GM12878 (cell line): ENCODE measurements at regions not wholly inside any gene's neighbourhood (a gene's known extent, or its start where the extent isn't known, plus 50 kb on each side); places are given as distances from the start of the nearest gene placed in this dataset.

Experiments used
- CUX1 ChIP-seq: IDR thresholded peaks from 2 replicates; pipeline ENCODE4 v1.6.1; 2012; ENCODE audit warnings: improper control_type of control experiment, low read depth, low read length; ENCODE audit not compliant: insufficient replicate concordance
- GABPA ChIP-seq: IDR thresholded peaks from 2 replicates; pipeline ENCODE4 v1.6.1; 2014; ENCODE audit warnings: antibody characterized with exemption, low read depth, mild to moderate bottlenecking, inconsistent platforms
- IRF3 ChIP-seq: fragments of 450-650 bp; IDR thresholded peaks from 2 replicates; pipeline ENCODE4 v1.6.1; 2014; ENCODE audit warnings: mild to moderate bottlenecking
- MEF2B ChIP-seq: fragments of 450-650 bp; IDR thresholded peaks from 2 replicates; pipeline ENCODE4 v1.6.1; 2018; ENCODE audit warnings: mild to moderate bottlenecking, moderate library complexity; ENCODE audit not compliant: partially characterized antibody, poor library complexity, severe bottlenecking
- PRDM15 ChIP-seq: fragments of 450-650 bp; formaldehyde crosslinking; IDR thresholded peaks from 2 replicates; pipeline ENCODE4 v1.4.0; 2020; ENCODE audit warnings: mild to moderate bottlenecking, moderate library complexity
- RAD51 ChIP-seq: fragments of 450-650 bp; IDR thresholded peaks from 2 replicates; pipeline ENCODE4 v1.6.1; 2016; ENCODE audit warnings: moderate library complexity, mild to moderate bottlenecking, inconsistent platforms
- RBBP5 ChIP-seq: fragments of 200-600 bp; sonication (generic); conservative IDR thresholded peaks from 2 replicates; pipeline ENCODE4 v1.6.1; 2016
- STAT1 ChIP-seq: fragments of 450-650 bp; conservative IDR thresholded peaks from 2 replicates; pipeline ENCODE4 v1.6.1; 2014; ENCODE audit warnings: antibody characterized with exemption, mild to moderate bottlenecking
- ZNF384 ChIP-seq: IDR thresholded peaks from 2 replicates; pipeline ENCODE4 v1.6.1; 2012; ENCODE audit warnings: low read depth, mild to moderate bottlenecking, low read length, improper control_type of control experiment, borderline replicate concordance
- TF ChIP-seq, protein P1 (sequence below): fragments of 450-650 bp; IDR thresholded peaks from 2 replicates; pipeline ENCODE4 v1.6.1; 2017; ENCODE audit warnings: low read depth, mild to moderate bottlenecking, moderate library complexity
- TF ChIP-seq, protein P2 (sequence below): fragments of 450-650 bp; IDR thresholded peaks from 2 replicates; pipeline ENCODE4 v1.6.1; 2018; ENCODE audit warnings: mild to moderate bottlenecking, low read depth, moderate library complexity; ENCODE audit not compliant: partially characterized antibody

- no peak for TF ChIP-seq CUX1
- no peak for TF ChIP-seq MEF2B
- TF ChIP-seq, protein P1, sequence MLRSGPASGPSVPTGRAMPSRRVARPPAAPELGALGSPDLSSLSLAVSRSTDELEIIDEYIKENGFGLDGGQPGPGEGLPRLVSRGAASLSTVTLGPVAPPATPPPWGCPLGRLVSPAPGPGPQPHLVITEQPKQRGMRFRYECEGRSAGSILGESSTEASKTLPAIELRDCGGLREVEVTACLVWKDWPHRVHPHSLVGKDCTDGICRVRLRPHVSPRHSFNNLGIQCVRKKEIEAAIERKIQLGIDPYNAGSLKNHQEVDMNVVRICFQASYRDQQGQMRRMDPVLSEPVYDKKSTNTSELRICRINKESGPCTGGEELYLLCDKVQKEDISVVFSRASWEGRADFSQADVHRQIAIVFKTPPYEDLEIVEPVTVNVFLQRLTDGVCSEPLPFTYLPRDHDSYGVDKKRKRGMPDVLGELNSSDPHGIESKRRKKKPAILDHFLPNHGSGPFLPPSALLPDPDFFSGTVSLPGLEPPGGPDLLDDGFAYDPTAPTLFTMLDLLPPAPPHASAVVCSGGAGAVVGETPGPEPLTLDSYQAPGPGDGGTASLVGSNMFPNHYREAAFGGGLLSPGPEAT, result no peak
- no peak for TF ChIP-seq RAD51
- TF ChIP-seq IRF3, result no peak
- TF ChIP-seq PRDM15 (CRISPR knock-in tag), result no peak
- TF ChIP-seq RBBP5, result no peak
- TF ChIP-seq, protein P2, sequence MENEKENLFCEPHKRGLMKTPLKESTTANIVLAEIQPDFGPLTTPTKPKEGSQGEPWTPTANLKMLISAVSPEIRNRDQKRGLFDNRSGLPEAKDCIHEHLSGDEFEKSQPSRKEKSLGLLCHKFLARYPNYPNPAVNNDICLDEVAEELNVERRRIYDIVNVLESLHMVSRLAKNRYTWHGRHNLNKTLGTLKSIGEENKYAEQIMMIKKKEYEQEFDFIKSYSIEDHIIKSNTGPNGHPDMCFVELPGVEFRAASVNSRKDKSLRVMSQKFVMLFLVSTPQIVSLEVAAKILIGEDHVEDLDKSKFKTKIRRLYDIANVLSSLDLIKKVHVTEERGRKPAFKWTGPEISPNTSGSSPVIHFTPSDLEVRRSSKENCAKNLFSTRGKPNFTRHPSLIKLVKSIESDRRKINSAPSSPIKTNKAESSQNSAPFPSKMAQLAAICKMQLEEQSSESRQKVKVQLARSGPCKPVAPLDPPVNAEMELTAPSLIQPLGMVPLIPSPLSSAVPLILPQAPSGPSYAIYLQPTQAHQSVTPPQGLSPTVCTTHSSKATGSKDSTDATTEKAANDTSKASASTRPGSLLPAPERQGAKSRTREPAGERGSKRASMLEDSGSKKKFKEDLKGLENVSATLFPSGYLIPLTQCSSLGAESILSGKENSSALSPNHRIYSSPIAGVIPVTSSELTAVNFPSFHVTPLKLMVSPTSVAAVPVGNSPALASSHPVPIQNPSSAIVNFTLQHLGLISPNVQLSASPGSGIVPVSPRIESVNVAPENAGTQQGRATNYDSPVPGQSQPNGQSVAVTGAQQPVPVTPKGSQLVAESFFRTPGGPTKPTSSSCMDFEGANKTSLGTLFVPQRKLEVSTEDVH, result no peak
- no peak for TF ChIP-seq GABPA
- TF ChIP-seq STAT1, result no peak
- TF ChIP-seq ZNF384, result no peak
These were observed 75.8 kb upstream of the AFDN start (continued) for GRCh38 chr6:167750956-167751358.
